ENCODE measurements at regions not wholly inside any gene's neighbourhood (a gene's known extent, or its start where the extent isn't known, plus 50 kb on each side); places are given as distances from the start of the nearest gene placed in this dataset.

- TF ChIP-seq PPARA (CRISPR knock-in tag; IDR thresholded peaks at IDR 0.05; ENCODE audit: borderline replicate concordance) (no peak), GLIS3 (CRISPR knock-in tag; IDR thresholded peaks at IDR 0.05) (no peak), ESRRG (CRISPR knock-in tag; IDR thresholded peaks at IDR 0.05) (no peak), ARNTL (CRISPR knock-in tag; IDR thresholded peaks at IDR 0.05; ENCODE audit: borderline replicate concordance, low read depth) (no peak)
Observed at GRCh38 chr4:144489831-144490230, 156.1 kb upstream of the HHIP start.
